ENCODE measurements at regions not wholly inside any gene's neighbourhood (a gene's known extent, or its start where the extent isn't known, plus 50 kb on each side); places are given as distances from the start of the nearest gene placed in this dataset.

GRCh38 chr11:92714111-92714510 is 255.3 kb upstream of the MTNR1B start:
- 7% methylated on average over 1 of the region's 1 CpG for WGBS (ENCODE audit: low lambda C conversion rate)
- no peak for FAIRE-seq
- no peak overlapping the region for H3K4me2 ChIP-seq (ENCODE audit: low read depth, low read length)
- no peaks in the 10 kb centered on the region for H3K4me1 ChIP-seq (ENCODE audit: insufficient read depth, low read length)
- BruUV-seq (replicated peaks): no TSS peak
- no peaks in the 10 kb centered on the region for H3K79me2 ChIP-seq (ENCODE audit: insufficient read depth, low read length)
- POLR2A ChIA-PET: no interaction called here
- no peaks in the 10 kb centered on the region for H3K9me3 ChIP-seq (ENCODE audit: low read length)
- in situ Hi-C loops (cut with HindIII; ENCODE audit: extremely low pct_ligation_motif_present, low pct_unique_long_range_greater_than_20kb) (no loop called here), intact Hi-C loops (cut with micrococcal nuclease; ENCODE audit: unreplicated experiment) (no loop called here)
- no peak for TF ChIP-seq HHEX (CRISPR knock-in tag; IDR thresholded peaks at IDR 0.05)
- TF ChIP-seq FLYWCH1 (CRISPR knock-in tag; IDR thresholded peaks at IDR 0.05): no peak
- no peak for TF ChIP-seq TOPORS (CRISPR knock-in tag; IDR thresholded peaks at IDR 0.05)
- no peak for TF ChIP-seq ZNF484 (CRISPR knock-in tag; IDR thresholded peaks at IDR 0.05; ENCODE audit: borderline replicate concordance, low read depth)
- TF ChIP-seq, protein P1, sequence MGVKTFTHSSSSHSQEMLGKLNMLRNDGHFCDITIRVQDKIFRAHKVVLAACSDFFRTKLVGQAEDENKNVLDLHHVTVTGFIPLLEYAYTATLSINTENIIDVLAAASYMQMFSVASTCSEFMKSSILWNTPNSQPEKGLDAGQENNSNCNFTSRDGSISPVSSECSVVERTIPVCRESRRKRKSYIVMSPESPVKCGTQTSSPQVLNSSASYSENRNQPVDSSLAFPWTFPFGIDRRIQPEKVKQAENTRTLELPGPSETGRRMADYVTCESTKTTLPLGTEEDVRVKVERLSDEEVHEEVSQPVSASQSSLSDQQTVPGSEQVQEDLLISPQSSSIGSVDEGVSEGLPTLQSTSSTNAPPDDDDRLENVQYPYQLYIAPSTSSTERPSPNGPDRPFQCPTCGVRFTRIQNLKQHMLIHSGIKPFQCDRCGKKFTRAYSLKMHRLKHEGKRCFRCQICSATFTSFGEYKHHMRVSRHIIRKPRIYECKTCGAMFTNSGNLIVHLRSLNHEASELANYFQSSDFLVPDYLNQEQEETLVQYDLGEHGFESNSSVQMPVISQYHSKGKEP (CRISPR knock-in tag; IDR thresholded peaks at IDR 0.05): no peak
- no peak for TF ChIP-seq HMG20A (CRISPR knock-in tag; IDR thresholded peaks at IDR 0.05; ENCODE audit: borderline replicate concordance)
- TF ChIP-seq CENPX (CRISPR knock-in tag; IDR thresholded peaks at IDR 0.05): no peak
- no peak for TF ChIP-seq ZNF746 (CRISPR knock-in tag; IDR thresholded peaks at IDR 0.05)
- no peak for TF ChIP-seq ZNF616 (CRISPR knock-in tag; IDR thresholded peaks at IDR 0.05; ENCODE audit: low read depth)
- no peak for TF ChIP-seq CHD2 (IDR thresholded peaks at IDR 0.05; ENCODE audit: low read depth, low read length)
- TF ChIP-seq TBP (CRISPR knock-in tag; IDR thresholded peaks at IDR 0.05): no peak
- no peak for TF ChIP-seq GTF3A (CRISPR knock-in tag; conservative IDR thresholded peaks at IDR 0.05)
- no peak for TF ChIP-seq ZNF281 (CRISPR knock-in tag; IDR thresholded peaks at IDR 0.05; ENCODE audit: borderline replicate concordance)
- TF ChIP-seq SSRP1 (CRISPR knock-in tag; IDR thresholded peaks at IDR 0.05): no peak
- TF ChIP-seq ZNF703 (CRISPR knock-in tag; IDR thresholded peaks at IDR 0.05; ENCODE audit: borderline replicate concordance): no peak
- TF ChIP-seq, protein P2, sequence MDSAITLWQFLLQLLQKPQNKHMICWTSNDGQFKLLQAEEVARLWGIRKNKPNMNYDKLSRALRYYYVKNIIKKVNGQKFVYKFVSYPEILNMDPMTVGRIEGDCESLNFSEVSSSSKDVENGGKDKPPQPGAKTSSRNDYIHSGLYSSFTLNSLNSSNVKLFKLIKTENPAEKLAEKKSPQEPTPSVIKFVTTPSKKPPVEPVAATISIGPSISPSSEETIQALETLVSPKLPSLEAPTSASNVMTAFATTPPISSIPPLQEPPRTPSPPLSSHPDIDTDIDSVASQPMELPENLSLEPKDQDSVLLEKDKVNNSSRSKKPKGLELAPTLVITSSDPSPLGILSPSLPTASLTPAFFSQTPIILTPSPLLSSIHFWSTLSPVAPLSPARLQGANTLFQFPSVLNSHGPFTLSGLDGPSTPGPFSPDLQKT (CRISPR knock-in tag; IDR thresholded peaks at IDR 0.05; ENCODE audit: borderline replicate concordance): no peak
- ATAC-seq: no peak
- no peak overlapping the region for H2AFZ ChIP-seq (ENCODE audit: low read length)
- H3K9ac ChIP-seq (ENCODE audit: insufficient read depth, low read depth, low read length): no peak overlapping the region
- H3K36me3 ChIP-seq (replicated peaks in 1 of 2; ENCODE audit: control insufficient read depth in 1 of 2, insufficient read depth in 2 of 2, low read length in 2 of 2): no peaks in the 10 kb centered on the region
- H3K27me3 ChIP-seq (ENCODE audit: control insufficient read depth in 1 of 2, insufficient read depth in 2 of 2, low read length in 2 of 2): no peaks in the 10 kb centered on the region
- DNase-seq (ENCODE audit: low spot score): no peak
- H4K20me1 ChIP-seq (ENCODE audit: insufficient read depth, low read length): no peaks in the 10 kb centered on the region
- no peak overlapping the region for H3K27ac ChIP-seq (ENCODE audit: extremely low read length, insufficient read depth, low read length)
- no peak overlapping the region for H3K4me3 ChIP-seq (replicated peaks in 1 of 3; ENCODE audit: insufficient read depth in 1 of 3, low read depth in 2 of 3, low read length in 3 of 3)
- CTCF ChIA-PET (ENCODE audit: low intra/inter-chr PET ratio, low total read pairs): no interaction called here
